WERI-Rb-1 (cell line): ENCODE measurements at regions not wholly inside any gene's neighbourhood (a gene's known extent, or its start where the extent isn't known, plus 50 kb on each side); places are given as distances from the start of the nearest gene placed in this dataset.

Source experiments
- DNase-seq: peaks from one replicate; pipeline ENCODE4 v3.0.0-alpha.2; 2020
- H3K27ac ChIP-seq: fragments of 250-450 bp; sonication (Bioruptor Pico); 2 replicates; pipeline ENCODE4 v1.5.1; 2020; ENCODE audit warnings: mild to moderate bottlenecking, moderate library complexity
- H3K27me3 ChIP-seq: fragments of 250-450 bp; sonication (Bioruptor Pico); 2 replicates; pipeline ENCODE4 v1.5.1; 2021; ENCODE audit warnings: mild to moderate bottlenecking, low read depth, moderate library complexity; ENCODE audit not compliant: insufficient read depth, severe bottlenecking
- H3K36me3 ChIP-seq: fragments of 250-450 bp; sonication (Bioruptor Pico); 2 replicates; pipeline ENCODE4 v1.5.1; 2020; ENCODE audit warnings: mild to moderate bottlenecking, moderate library complexity
- H3K4me3 ChIP-seq: 2 replicates; pipeline ENCODE4 v1.5.1; 2011; ENCODE audit warnings: low read depth, mild to moderate bottlenecking, control low read depth, low read length
- H3K9me3 ChIP-seq: fragments of 250-450 bp; sonication (Bioruptor Pico); 2 replicates; pipeline ENCODE4 v1.5.1; 2021; ENCODE audit warnings: mild to moderate bottlenecking, moderate library complexity; ENCODE audit not compliant: severe bottlenecking
- CTCF ChIP-seq: IDR thresholded peaks from 2 replicates; pipeline ENCODE4 v1.5.1; 2011; ENCODE audit warnings: low read depth, mild to moderate bottlenecking, control low read depth, inconsistent platforms, low read length

GRCh38 chr20:7714549-7714948, 225.7 kb downstream of the HAO1 start:
- no peak for TF ChIP-seq CTCF
- Histone ChIP-seq H3K36me3 (no peaks in the 10 kb centered on the region), H3K9me3 (no peaks in the 10 kb centered on the region), H3K4me3 (no peak overlapping the region), H3K27me3 (no peaks in the 10 kb centered on the region), H3K27ac (no peak overlapping the region)
- DNase-seq: no peak

- Histone ChIP-seq H3K27ac (no peak overlapping the region), H3K4me3 (no peak overlapping the region), H3K27me3 (no peaks in the 10 kb centered on the region), H3K9me3 (no peaks in the 10 kb centered on the region), H3K36me3 (no peaks in the 10 kb centered on the region)
- TF ChIP-seq CTCF: no peak
- DNase-seq: no peak
These were observed 223.8 kb downstream of the HAO1 start for GRCh38 chr20:7716286-7716972.

- H3K27ac ChIP-seq: no peak overlapping the region
- no peak for TF ChIP-seq CTCF
- H3K27me3 ChIP-seq: no peaks in the 10 kb centered on the region
- H3K9me3 ChIP-seq: no peaks in the 10 kb centered on the region
- DNase-seq: no peak
- no peaks in the 10 kb centered on the region for H3K36me3 ChIP-seq
- H3K4me3 ChIP-seq: no peak overlapping the region
These were observed 217.7 kb downstream of the HAO1 start for GRCh38 chr20:7722564-7722963.

- no peak overlapping the region for H3K4me3 ChIP-seq
These were observed 217.0 kb downstream of the HAO1 start for GRCh38 chr20:7723284-7723683.

GRCh38 chr20:7728338-7728737, 211.9 kb downstream of the HAO1 start:
- no peak for TF ChIP-seq CTCF
- no peaks in the 10 kb centered on the region for H3K36me3 ChIP-seq
- H3K27me3 ChIP-seq: no peaks in the 10 kb centered on the region
- H3K9me3 ChIP-seq: no peaks in the 10 kb centered on the region
- no peak for DNase-seq
- no peak overlapping the region for H3K4me3 ChIP-seq
- H3K27ac ChIP-seq: no peak overlapping the region

More at GRCh38 chr20:7723284-7723683, 217.0 kb downstream of the HAO1 start:
- no peak for TF ChIP-seq CTCF
- Histone ChIP-seq H3K9me3 (no peaks in the 10 kb centered on the region), H3K27ac (no peak overlapping the region), H3K27me3 (no peaks in the 10 kb centered on the region), H3K36me3 (no peaks in the 10 kb centered on the region)
- DNase-seq: no peak

GRCh38 chr20:7734216-7734615, 206.0 kb downstream of the HAO1 start:
- H3K27me3 ChIP-seq: no peaks in the 10 kb centered on the region
- no peaks in the 10 kb centered on the region for H3K9me3 ChIP-seq
- no peak for TF ChIP-seq CTCF
- H3K4me3 ChIP-seq: no peak overlapping the region
- H3K36me3 ChIP-seq: no peaks in the 10 kb centered on the region
- DNase-seq: no peak
- no peak overlapping the region for H3K27ac ChIP-seq
